ENCODE measurements at regions not wholly inside any gene's neighbourhood (a gene's known extent, or its start where the extent isn't known, plus 50 kb on each side); places are given as distances from the start of the nearest gene placed in this dataset.

DNA sequence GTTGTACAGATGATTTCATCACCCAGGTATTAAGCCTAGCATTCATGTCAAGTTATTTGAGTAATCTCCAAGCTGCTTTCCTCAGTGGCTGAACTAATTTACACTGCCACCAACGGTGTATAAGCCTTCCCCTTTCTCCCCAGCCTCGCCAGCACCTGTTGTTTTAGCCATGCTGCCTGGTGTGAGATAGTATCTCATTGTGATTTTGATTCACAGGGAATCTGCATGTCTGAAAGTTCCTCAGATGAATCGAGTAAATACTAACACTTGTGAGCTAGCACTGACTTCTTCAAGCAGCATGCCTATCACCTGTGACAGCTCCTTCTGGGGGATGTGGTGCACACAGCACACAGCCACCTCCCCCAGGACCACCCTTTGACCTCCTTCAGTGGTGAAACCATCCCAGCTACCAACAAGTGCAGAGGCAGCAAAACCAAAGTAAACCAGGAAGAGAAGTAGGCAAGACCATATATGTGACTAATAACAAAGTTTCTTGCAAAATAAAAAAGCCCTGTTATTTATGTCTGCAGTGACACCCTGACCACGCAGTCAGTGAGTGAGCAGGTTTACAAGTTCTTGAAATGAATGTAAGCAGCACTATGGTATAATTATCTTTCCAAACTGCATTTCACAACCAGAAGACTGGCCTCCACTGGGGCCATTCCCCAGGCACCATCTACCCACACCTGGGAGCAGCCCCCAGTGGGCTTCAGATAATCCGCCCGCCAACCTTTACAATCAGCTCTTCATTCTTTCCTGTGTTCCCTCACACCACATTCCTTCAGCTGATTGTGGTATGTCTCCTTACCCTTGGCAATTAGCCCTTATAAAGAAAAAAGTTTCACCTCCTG is 173.8 kb downstream of the ETS2 start:
- Histone ChIP-seq H3K4me1 (peaks cover under 1% of the 10 kb centered on the region), H3K4me3 (no peak overlapping the region), H3K9me3 (no peaks in the 10 kb centered on the region), H3K27me3 (no peaks in the 10 kb centered on the region), H3K36me3 (no peaks in the 10 kb centered on the region), H3K27ac (no peak overlapping the region)
- no peak for TF ChIP-seq CTCF (IDR thresholded peaks at IDR 0.05)
- intact Hi-C loops (cut with DNase I): no loop called here
- DNase-seq: no peak
- ATAC-seq: peak; percentile 63

GRCh38 chr21:38976900-38977299 is 171.2 kb downstream of the ETS2 start:
- Histone ChIP-seq H3K27ac (no peak overlapping the region), H3K27me3 (no peaks in the 10 kb centered on the region), H3K9me3 (no peaks in the 10 kb centered on the region), H3K4me1 (no peaks in the 10 kb centered on the region), H3K36me3 (no peaks in the 10 kb centered on the region), H3K4me3 (no peak overlapping the region)
- DNase-seq (no peak), ATAC-seq (no peak)
- intact Hi-C loops (cut with DNase I): no loop called here
- TF ChIP-seq CTCF (IDR thresholded peaks at IDR 0.05): no peak

- no peak for TF ChIP-seq CTCF (IDR thresholded peaks at IDR 0.05)
- Histone ChIP-seq H3K27me3 (no peaks in the 10 kb centered on the region), H3K9me3 (no peaks in the 10 kb centered on the region), H3K4me1 (no peaks in the 10 kb centered on the region), H3K36me3 (no peaks in the 10 kb centered on the region), H3K4me3 (no peak overlapping the region), H3K27ac (no peak overlapping the region)
- no peak for ATAC-seq
- intact Hi-C loops (cut with DNase I): no loop called here
- DNase-seq: no peak
These were observed 167.8 kb downstream of the ETS2 start for GRCh38 chr21:38973552-38973951.

DNA sequence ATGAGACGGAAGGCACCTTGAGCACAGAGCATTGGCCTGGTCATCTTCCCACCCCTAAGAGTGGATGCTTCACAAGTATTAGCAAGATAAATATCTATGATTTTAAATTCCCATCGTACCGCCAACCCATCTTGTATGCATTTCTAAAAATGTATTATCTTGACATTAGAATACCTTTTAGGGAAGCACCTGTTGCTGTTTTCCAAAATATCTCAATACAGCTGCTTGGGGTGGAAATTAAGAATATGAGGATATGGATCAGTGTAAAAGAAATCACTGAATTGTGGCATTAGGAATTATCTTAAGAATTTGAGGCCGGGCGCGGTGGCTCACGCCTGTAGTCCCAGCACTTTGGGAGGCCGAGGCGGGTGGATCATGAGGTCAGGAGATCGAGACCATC is 166.3 kb downstream of the ETS2 start:
- Histone ChIP-seq H3K4me3 (no peak overlapping the region), H3K36me3 (no peaks in the 10 kb centered on the region), H3K27me3 (no peaks in the 10 kb centered on the region), H3K9me3 (no peaks in the 10 kb centered on the region), H3K4me1 (no peaks in the 10 kb centered on the region), H3K27ac (no peak overlapping the region)
- no peak for TF ChIP-seq CTCF (IDR thresholded peaks at IDR 0.05)
- intact Hi-C loops (cut with DNase I): no loop called here
- ATAC-seq (no peak), DNase-seq (no peak)

GRCh38 chr21:38970765-38971164 is 165.0 kb downstream of the ETS2 start:
- ATAC-seq (no peak), DNase-seq (no peak)
- intact Hi-C loops (cut with DNase I): no loop called here
- no peak for TF ChIP-seq CTCF (IDR thresholded peaks at IDR 0.05)
- Histone ChIP-seq H3K4me1 (peaks cover 3% of the 10 kb centered on the region), H3K4me3 (no peak overlapping the region), H3K27me3 (no peaks in the 10 kb centered on the region), H3K9me3 (no peaks in the 10 kb centered on the region), H3K27ac (no peak overlapping the region), H3K36me3 (no peaks in the 10 kb centered on the region)

All from upper lobe of right lung (tissue), 1 donor.